ENCODE measurements at regions not wholly inside any gene's neighbourhood (a gene's known extent, or its start where the extent isn't known, plus 50 kb on each side); places are given as distances from the start of the nearest gene placed in this dataset.

GRCh38 chrX:132270699-132271098 lies 51.5 kb upstream of the RAP2C start:
- H3K4me3 ChIP-seq (ENCODE audit: low read length, poor library complexity, severe bottlenecking) = no peak overlapping the region
- H3K79me2 ChIP-seq (ENCODE audit: insufficient read depth, low read length) = no peaks in the 10 kb centered on the region
- no peak overlapping the region for H3K9ac ChIP-seq (ENCODE audit: low read depth, low read length, poor library complexity, severe bottlenecking)
- H3K4me2 ChIP-seq (ENCODE audit: low read depth, low read length, poor library complexity, severe bottlenecking) = no peak overlapping the region
- no peaks in the 10 kb centered on the region for H4K20me1 ChIP-seq (ENCODE audit: insufficient read depth, low read length, poor library complexity, severe bottlenecking)
- no peaks in the 10 kb centered on the region for H3K4me1 ChIP-seq (ENCODE audit: insufficient read depth, low read length, poor library complexity, severe bottlenecking)
- no peaks in the 10 kb centered on the region for H3F3A ChIP-seq (ENCODE audit: low read depth)
- no peaks in the 10 kb centered on the region for H3K36me3 ChIP-seq (ENCODE audit: insufficient read depth, low read length)
- no peak overlapping the region for H2AFZ ChIP-seq (ENCODE audit: low read length)
- no peaks in the 10 kb centered on the region for H3K9me2 ChIP-seq (replicated peaks; ENCODE audit: low read depth, low read length)
- TF ChIP-seq, protein P1, sequence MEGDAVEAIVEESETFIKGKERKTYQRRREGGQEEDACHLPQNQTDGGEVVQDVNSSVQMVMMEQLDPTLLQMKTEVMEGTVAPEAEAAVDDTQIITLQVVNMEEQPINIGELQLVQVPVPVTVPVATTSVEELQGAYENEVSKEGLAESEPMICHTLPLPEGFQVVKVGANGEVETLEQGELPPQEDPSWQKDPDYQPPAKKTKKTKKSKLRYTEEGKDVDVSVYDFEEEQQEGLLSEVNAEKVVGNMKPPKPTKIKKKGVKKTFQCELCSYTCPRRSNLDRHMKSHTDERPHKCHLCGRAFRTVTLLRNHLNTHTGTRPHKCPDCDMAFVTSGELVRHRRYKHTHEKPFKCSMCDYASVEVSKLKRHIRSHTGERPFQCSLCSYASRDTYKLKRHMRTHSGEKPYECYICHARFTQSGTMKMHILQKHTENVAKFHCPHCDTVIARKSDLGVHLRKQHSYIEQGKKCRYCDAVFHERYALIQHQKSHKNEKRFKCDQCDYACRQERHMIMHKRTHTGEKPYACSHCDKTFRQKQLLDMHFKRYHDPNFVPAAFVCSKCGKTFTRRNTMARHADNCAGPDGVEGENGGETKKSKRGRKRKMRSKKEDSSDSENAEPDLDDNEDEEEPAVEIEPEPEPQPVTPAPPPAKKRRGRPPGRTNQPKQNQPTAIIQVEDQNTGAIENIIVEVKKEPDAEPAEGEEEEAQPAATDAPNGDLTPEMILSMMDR (conservative IDR thresholded peaks at IDR 0.05; ENCODE audit: low read length) = no peak
- no peak for TF ChIP-seq EZH2phosphoT487 (IDR thresholded peaks at IDR 0.05; ENCODE audit: borderline replicate concordance)
- no peaks in the 10 kb centered on the region for H3K27me3 ChIP-seq (ENCODE audit: insufficient read depth, low read length, poor library complexity, severe bottlenecking)
- no peaks in the 10 kb centered on the region for H3K9me3 ChIP-seq (ENCODE audit: insufficient read depth, low read depth, low read length)

GRCh38 chrX:132270021-132270420 lies 50.8 kb upstream of the RAP2C start:
- no peaks in the 10 kb centered on the region for H3K36me3 ChIP-seq (ENCODE audit: insufficient read depth, low read length)
- no peaks in the 10 kb centered on the region for H4K20me1 ChIP-seq (ENCODE audit: insufficient read depth, low read length, poor library complexity, severe bottlenecking)
- no peaks in the 10 kb centered on the region for H3K27me3 ChIP-seq (ENCODE audit: insufficient read depth, low read length, poor library complexity, severe bottlenecking)
- no peaks in the 10 kb centered on the region for H3K79me2 ChIP-seq (ENCODE audit: insufficient read depth, low read length)
- H3F3A ChIP-seq (ENCODE audit: low read depth) = no peaks in the 10 kb centered on the region
- no peak overlapping the region for H2AFZ ChIP-seq (ENCODE audit: low read length)
- H3K4me1 ChIP-seq (ENCODE audit: insufficient read depth, low read length, poor library complexity, severe bottlenecking) = no peaks in the 10 kb centered on the region
- H3K4me2 ChIP-seq (ENCODE audit: low read depth, low read length, poor library complexity, severe bottlenecking) = no peak overlapping the region
- H3K9me2 ChIP-seq (replicated peaks; ENCODE audit: low read depth, low read length) = no peaks in the 10 kb centered on the region
- no peaks in the 10 kb centered on the region for H3K9me3 ChIP-seq (ENCODE audit: insufficient read depth, low read depth, low read length)
- no peak overlapping the region for H3K9ac ChIP-seq (ENCODE audit: low read depth, low read length, poor library complexity, severe bottlenecking)
- no peak overlapping the region for H3K4me3 ChIP-seq (ENCODE audit: low read length, poor library complexity, severe bottlenecking)
- TF ChIP-seq, protein P1 (conservative IDR thresholded peaks at IDR 0.05; ENCODE audit: low read length) = no peak
- no peak for TF ChIP-seq EZH2phosphoT487 (IDR thresholded peaks at IDR 0.05; ENCODE audit: borderline replicate concordance)

All from Loucy (cell line).